Activated CD8-positive, alpha-beta T cell treated with anti-CD3 and anti-CD28 coated beads for 36 hours (primary cell): ENCODE measurements at regions not wholly inside any gene's neighbourhood (a gene's known extent, or its start where the extent isn't known, plus 50 kb on each side); places are given as distances from the start of the nearest gene placed in this dataset.

Source experiments
- ATAC-seq: fragments of 200-7000 bp; cut with Tn5 transposase; one replicate; pipeline ENCODE4 v1.10.0; 2021; ENCODE audit warnings: mild to moderate bottlenecking, moderate library complexity
- CTCF ChIA-PET: fragments of 350-600 bp; sonication (Branson Sonifier 250); formaldehyde crosslinking; loops from one replicate; lab custom pipeline; 2021; ENCODE audit warnings: antibody characterized with exemption; lab: Charles Lee
- POLR2A ChIA-PET: fragments of 350-600 bp; sonication (Branson Sonifier 250); formaldehyde crosslinking; loops from one replicate; lab custom pipeline; 2021; ENCODE audit warnings: antibody characterized with exemption; lab: Charles Lee
- DNase-seq: peaks from one replicate; pipeline ENCODE4 v3.0.0-alpha.2; 2020
- H3K27ac Mint-ChIP-seq: one replicate; pipeline ENCODE4 v1.8.0; 2021; ENCODE audit warnings: mild to moderate bottlenecking, mixed read lengths
- H3K27me3 Mint-ChIP-seq: one replicate; pipeline ENCODE4 v1.8.0; 2021; ENCODE audit warnings: mixed read lengths
- H3K36me3 Mint-ChIP-seq: one replicate; pipeline ENCODE4 v1.8.0; 2021; ENCODE audit warnings: low read depth, mixed read lengths
- H3K4me1 Mint-ChIP-seq: one replicate; pipeline ENCODE4 v1.8.0; 2021; ENCODE audit warnings: low read depth, mixed read lengths
- H3K4me3 Mint-ChIP-seq: one replicate; pipeline ENCODE4 v1.8.0; 2021; ENCODE audit warnings: mild to moderate bottlenecking, moderate library complexity, mixed read lengths
- H3K9me3 Mint-ChIP-seq: one replicate; pipeline ENCODE4 v1.8.0; 2021; ENCODE audit warnings: mixed read lengths
- CTCF ChIP-seq: fragments of 200-600 bp; IDR thresholded peaks from one replicate; pipeline ENCODE4 v1.8.0; 2022; ENCODE audit warnings: antibody characterized with exemption, mild to moderate bottlenecking
- intact Hi-C: fragments of 100-400 bp; cut with micrococcal nuclease; formaldehyde crosslinking; loops from one replicate; pipeline ENCODE4 v1.10.0; 2022

DNA sequence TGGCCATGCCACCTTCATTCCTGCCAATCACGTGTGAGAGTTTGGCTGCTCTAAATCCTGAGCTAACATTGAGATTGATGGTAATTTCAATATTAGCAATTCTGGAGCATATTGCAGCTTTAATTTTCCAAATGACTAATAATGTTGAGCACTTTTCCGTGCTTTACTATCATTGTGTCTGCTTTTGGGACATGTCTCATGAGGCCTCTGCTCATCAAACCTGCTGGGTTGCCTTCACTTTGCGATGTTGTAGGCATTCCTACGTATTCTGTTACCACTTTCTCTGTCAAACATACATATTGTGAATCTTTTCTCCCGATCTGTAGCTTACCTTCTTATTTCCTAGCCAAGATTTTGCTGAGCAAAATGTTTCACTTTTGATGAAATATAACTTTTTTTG is 466.6 kb downstream of the GALR1 start:
- DNase-seq (no peak), ATAC-seq (no peak)
- Mint-ChIP-seq H3K9me3 (no peaks in the 10 kb centered on the region), H3K36me3 (no peaks in the 10 kb centered on the region), H3K4me1 (no peaks in the 10 kb centered on the region), H3K4me3 (no peak overlapping the region), H3K27ac (no peak overlapping the region), H3K27me3 (peaks cover 2% of the 10 kb centered on the region)
- no peak for TF ChIP-seq CTCF
- ChIA-PET POLR2A (no interaction called here), CTCF (interaction anchor here (1.1 kb wide), 1 partner anchor 33 kb away, joined by 3 read pairs; no protein-coding TSS in a partner anchor)
- intact Hi-C loops = no loop called here

GRCh38 chr18:77733292-77733903 is 483.8 kb downstream of the GALR1 start:
- POLR2A ChIA-PET = no interaction called here
- DNase-seq = no peak
- no peak for ATAC-seq
- no peaks in the 10 kb centered on the region for H3K9me3 Mint-ChIP-seq
- H3K4me3 Mint-ChIP-seq = no peak overlapping the region
- CTCF ChIA-PET = no interaction called here
- no peak for TF ChIP-seq CTCF
- H3K27me3 Mint-ChIP-seq = peaks cover 6% of the 10 kb centered on the region
- no peaks in the 10 kb centered on the region for H3K4me1 Mint-ChIP-seq
- H3K27ac Mint-ChIP-seq = no peak overlapping the region
- H3K36me3 Mint-ChIP-seq = no peaks in the 10 kb centered on the region
- intact Hi-C loops = no loop called here

- ATAC-seq = no peak
- H3K27me3 Mint-ChIP-seq = peaks cover 12% of the 10 kb centered on the region
- no peak for DNase-seq
- no peak overlapping the region for H3K4me3 Mint-ChIP-seq
- intact Hi-C loops = no loop called here
- H3K36me3 Mint-ChIP-seq = no peaks in the 10 kb centered on the region
- no peaks in the 10 kb centered on the region for H3K4me1 Mint-ChIP-seq
- no peak for TF ChIP-seq CTCF
- ChIA-PET CTCF (interaction anchor here (0.9 kb wide), 1 partner anchor 31 kb away, joined by 3 read pairs; no protein-coding TSS in a partner anchor), POLR2A (no interaction called here)
- no peak overlapping the region for H3K27ac Mint-ChIP-seq
- no peaks in the 10 kb centered on the region for H3K9me3 Mint-ChIP-seq
These were observed 487.2 kb downstream of the GALR1 start for GRCh38 chr18:77736842-77737241.

GRCh38 chr18:77737405-77737804 is 487.8 kb downstream of the GALR1 start:
- ATAC-seq (no peak), DNase-seq (no peak)
- Mint-ChIP-seq H3K9me3 (no peaks in the 10 kb centered on the region), H3K4me1 (no peaks in the 10 kb centered on the region), H3K36me3 (no peaks in the 10 kb centered on the region), H3K4me3 (no peak overlapping the region), H3K27ac (no peak overlapping the region), H3K27me3 (peaks cover 12% of the 10 kb centered on the region)
- ChIA-PET POLR2A (no interaction called here), CTCF (interaction anchor here (0.9 kb wide), 1 partner anchor 30 kb away, joined by 3 read pairs; no protein-coding TSS in a partner anchor)
- intact Hi-C loops = no loop called here
- TF ChIP-seq CTCF = no peak

DNA sequence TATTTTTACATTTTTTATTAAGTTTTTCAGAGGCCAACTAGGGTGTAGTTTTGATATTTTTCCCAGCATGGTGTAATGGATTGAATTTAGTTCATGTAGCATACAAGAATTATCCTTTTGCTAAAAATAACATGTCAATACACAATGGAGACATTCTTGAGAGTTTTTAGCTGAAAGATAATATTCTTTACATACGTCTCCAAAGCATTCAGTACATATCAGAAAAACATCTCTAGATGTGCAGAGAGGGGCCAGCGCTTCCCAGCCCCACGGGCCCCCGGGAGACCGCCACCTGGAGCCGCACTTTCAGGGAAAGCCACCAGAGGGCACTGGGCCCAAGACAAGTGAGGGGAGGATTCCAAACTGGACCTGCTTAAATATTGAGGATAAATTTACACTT is 499.4 kb downstream of the GALR1 start:
- CTCF ChIA-PET = interaction anchor here (0.6 to 1.0 kb wide), 6 partner anchors 10 to 327 kb away, joined by 3 to 5 read pairs (median 4); no protein-coding TSS in a partner anchor
- H3K36me3 Mint-ChIP-seq = no peaks in the 10 kb centered on the region
- H3K27me3 Mint-ChIP-seq = peaks cover 12% of the 10 kb centered on the region
- H3K4me3 Mint-ChIP-seq = no peak overlapping the region
- peak; percentile 55 for TF ChIP-seq CTCF
- POLR2A ChIA-PET = no interaction called here
- intact Hi-C loops = no loop called here
- no peak overlapping the region for H3K27ac Mint-ChIP-seq
- ATAC-seq (no peak), DNase-seq (peak; percentile 17)
- no peaks in the 10 kb centered on the region for H3K9me3 Mint-ChIP-seq
- no peaks in the 10 kb centered on the region for H3K4me1 Mint-ChIP-seq
